Neural cell (in vitro differentiated cells): ENCODE measurements at regions not wholly inside any gene's neighbourhood (a gene's known extent, or its start where the extent isn't known, plus 50 kb on each side); places are given as distances from the start of the nearest gene placed in this dataset.

Source experiments
- CTCF ChIP-seq: fragments of 450-650 bp; IDR thresholded peaks from 2 replicates; pipeline ENCODE4 v1.5.1; 2014; ENCODE audit warnings: antibody characterized with exemption, mild to moderate bottlenecking, moderate library complexity; ENCODE audit not compliant: poor library complexity, severe bottlenecking
- EP300 ChIP-seq: fragments of 450-650 bp; conservative IDR thresholded peaks from 2 replicates; pipeline ENCODE4 v1.6.1; 2014; ENCODE audit warnings: antibody characterized with exemption, mild to moderate bottlenecking, moderate library complexity; ENCODE audit not compliant: poor library complexity, severe bottlenecking
- EZH2 ChIP-seq: fragments of 200-600, 300-800 bp; shearing (Covaris generic), sonication (generic); IDR thresholded peaks from 2 replicates; pipeline ENCODE4 v1.6.1; 2014; ENCODE audit warnings: antibody characterized with exemption, low read length, borderline replicate concordance, mild to moderate bottlenecking; ENCODE audit not compliant: insufficient read depth, poor library complexity, severe bottlenecking
- POLR2AphosphoS5 ChIP-seq: IDR thresholded peaks from 2 replicates; pipeline ENCODE4 v1.6.1; 2012
- REST ChIP-seq: IDR thresholded peaks from 2 replicates; pipeline ENCODE4 v1.6.1; 2012; ENCODE audit warnings: borderline replicate concordance
- SMC3 ChIP-seq: fragments of 450-650 bp; conservative IDR thresholded peaks from 2 replicates; pipeline ENCODE4 v1.6.1; 2014; ENCODE audit warnings: antibody characterized with exemption, mild to moderate bottlenecking, moderate library complexity; ENCODE audit not compliant: poor library complexity
- TAF1 ChIP-seq: IDR thresholded peaks from 2 replicates; pipeline ENCODE4 v1.6.1; 2012; ENCODE audit warnings: low read depth

- no peak for TF ChIP-seq CTCF
- TF ChIP-seq REST = no peak
- no peak for TF ChIP-seq EZH2
- no peak for TF ChIP-seq EP300
- TF ChIP-seq POLR2AphosphoS5 = no peak
- TF ChIP-seq SMC3 = no peak
- TF ChIP-seq TAF1 = no peak
These were observed 139.8 kb upstream of the XPO1 start for GRCh38 chr2:61677942-61678341.
